A549 (cell line): ENCODE measurements at regions not wholly inside any gene's neighbourhood (a gene's known extent, or its start where the extent isn't known, plus 50 kb on each side); places are given as distances from the start of the nearest gene placed in this dataset.

Experiments
- ATAC-seq, 2 experiments: fragments of 200-7000 bp in 1 of 2; fragments of >200 bp in 1 of 2; cut with Nextera tagmentation in 1 of 2; cut with Tn5 transposase in 1 of 2; 3 replicates each; pipeline versions ENCODE4 v1.8.0 to v1.9.1; 2018 to 2020; ENCODE audit warnings: mild to moderate bottlenecking in 1 of 2, moderate library complexity in 1 of 2
- CTCF ChIA-PET: fragments of 300-600 bp; sonication (Branson Sonifier 250); formaldehyde crosslinking; extraction: SDS; loops from one replicate; lab custom pipeline; 2021; ENCODE audit warnings: antibody characterized with exemption, inconsistent platforms; lab: Yijun Ruan, JAX
- POLR2A ChIA-PET: fragments of 350-600 bp; formaldehyde crosslinking; extraction: SDS; loops from one replicate; lab custom pipeline; 2021; ENCODE audit warnings: antibody characterized with exemption, inconsistent platforms; lab: Yijun Ruan, JAX
- DNase-seq, 2 experiments: peaks; one replicate each; pipeline versions ENCODE4 v3.0.0 to v3.0.0-alpha.2; 2011 to 2016; ENCODE audit warnings: low read depth in 1 of 2, low spot score in 1 of 2
- FAIRE-seq: peaks from 2 replicates; lab custom pipeline; 2011; peaks lifted over from hg19 to GRCh38; lab: Jason Lieb, UNC
- H3K27ac ChIP-seq, 2 experiments: fragments of >200 bp; sonication (Bioruptor Twin); formaldehyde crosslinking; 3 replicates each; pipeline ENCODE4 v1.5.1; 2016 to 2017
- H3K4me1 ChIP-seq: fragments of >200 bp; sonication (Bioruptor Twin); formaldehyde crosslinking; 3 replicates; pipeline ENCODE4 v1.6.1; 2016
- H3K4me2 ChIP-seq: fragments of >200 bp; sonication (Bioruptor Twin); formaldehyde crosslinking; 3 replicates; pipeline ENCODE4 v1.6.1; 2016
- H3K4me3 ChIP-seq: fragments of >200 bp; sonication (Bioruptor Twin); formaldehyde crosslinking; 3 replicates; pipeline ENCODE4 v1.5.1; 2016
- H3K9me3 ChIP-seq: fragments of >200 bp; sonication (Bioruptor Twin); formaldehyde crosslinking; 3 replicates; pipeline ENCODE4 v1.6.1; 2016
- BHLHE40 ChIP-seq: IDR thresholded peaks from 2 replicates; pipeline ENCODE4 v1.6.1; 2012; ENCODE audit warnings: low read depth, low read length, inconsistent platforms
- CBX8 ChIP-seq: fragments of 200-600 bp; sonication (generic); IDR thresholded peaks from 2 replicates; pipeline ENCODE4 v1.6.1; 2016
- CTCF ChIP-seq: fragments of >200 bp; sonication (Bioruptor Twin); formaldehyde crosslinking; IDR thresholded peaks from 3 replicates; pipeline ENCODE4 v1.5.1; 2016
- EHMT2 ChIP-seq: fragments of 200-600 bp; sonication (generic); IDR thresholded peaks from 2 replicates; pipeline ENCODE4 v1.6.1; 2016; ENCODE audit warnings: antibody characterized with exemption, low read depth, mild to moderate bottlenecking, moderate library complexity
- FOXS1 ChIP-seq: fragments of 250-450 bp; sonication (Bioruptor Pico); IDR thresholded peaks from 2 replicates; pipeline ENCODE4 v1.5.0; 2020; ENCODE audit warnings: mild to moderate bottlenecking, moderate library complexity
- JUN ChIP-seq, 2 experiments: fragments of >200 bp; sonication (Bioruptor Twin); formaldehyde crosslinking; IDR thresholded peaks; 2 replicates in 1 of 2; 3 replicates in 1 of 2; pipeline ENCODE4 v1.6.1; 2016 to 2017
- KDM1A ChIP-seq: fragments of 200-600 bp; sonication (generic); IDR thresholded peaks from 2 replicates; pipeline ENCODE4 v1.6.1; 2016; ENCODE audit warnings: low read depth, mild to moderate bottlenecking
- MAZ ChIP-seq: fragments of 150-350 bp; IDR thresholded peaks from 2 replicates; pipeline ENCODE4 v1.6.1; 2014; ENCODE audit warnings: antibody characterized with exemption, low read depth, low read length, borderline replicate concordance
- MYC ChIP-seq: IDR thresholded peaks from 2 replicates; pipeline ENCODE4 v1.6.1; 2012; ENCODE audit warnings: mild to moderate bottlenecking, inconsistent platforms, low read length, improper control_type of control experiment, borderline replicate concordance
- NFE2L2 ChIP-seq: fragments of 150-350 bp; conservative IDR thresholded peaks from 2 replicates; pipeline ENCODE4 v1.6.1; 2014; ENCODE audit warnings: low read length
- POLR2AphosphoS2 ChIP-seq: conservative IDR thresholded peaks from 2 replicates; pipeline ENCODE4 v1.6.1; 2012; ENCODE audit warnings: low read length, improper control_type of control experiment, inconsistent platforms
- RAD21 ChIP-seq, 2 experiments: fragments of >200 bp in 1 of 2; sonication (Bioruptor Twin) in 1 of 2; formaldehyde crosslinking in 1 of 2; IDR thresholded peaks in 1 of 2; conservative IDR thresholded peaks in 1 of 2; 2 replicates in 1 of 2; 3 replicates in 1 of 2; pipeline ENCODE4 v1.6.1; 2012 to 2018; ENCODE audit warnings: inconsistent platforms in 1 of 2
- REST ChIP-seq: fragments of 200-600 bp; sonication (generic); IDR thresholded peaks from 2 replicates; pipeline ENCODE4 v1.6.1; 2016; ENCODE audit warnings: antibody characterized with exemption, mild to moderate bottlenecking, moderate library complexity
- RFX5 ChIP-seq: fragments of 450-650 bp; IDR thresholded peaks from 2 replicates; pipeline ENCODE4 v1.7.1; 2014; ENCODE audit warnings: antibody characterized with exemption, mild to moderate bottlenecking, moderate library complexity
- TP53 ChIP-seq: fragments of 250-450 bp; sonication (Bioruptor Pico); IDR thresholded peaks from 2 replicates; pipeline ENCODE4 v1.5.0; 2021; ENCODE audit warnings: mild to moderate bottlenecking, moderate library complexity
- USF2 ChIP-seq: fragments of 450-650 bp; IDR thresholded peaks from 2 replicates; pipeline ENCODE4 v1.6.1; 2014; ENCODE audit warnings: antibody characterized with exemption
- ZC3H11A ChIP-seq: fragments of 450-650 bp; IDR thresholded peaks from 2 replicates; pipeline ENCODE4 v1.6.1; 2014; ENCODE audit warnings: antibody characterized with exemption, mild to moderate bottlenecking
- ZSCAN20 ChIP-seq: fragments of 250-450 bp; sonication (Bioruptor Pico); IDR thresholded peaks from 2 replicates; pipeline ENCODE4 v1.8.0; 2022; ENCODE audit warnings: mild to moderate bottlenecking, moderate library complexity
- WGBS: methylation state at CpG from one replicate; pipeline ENCODE4 v1.1.6; 2017; ENCODE audit errors: missing lambda C conversion rate; 5-methylcytosine and 5-hydroxymethylcytosine counted together
- TF ChIP-seq, protein P1 (sequence below): fragments of 150-350 bp; IDR thresholded peaks from 2 replicates; pipeline ENCODE4 v1.6.1; 2014; ENCODE audit warnings: low read depth, mild to moderate bottlenecking, low read length
- TF ChIP-seq, protein P2 (sequence below): fragments of 250-450 bp; sonication (Bioruptor Pico); IDR thresholded peaks from 2 replicates; pipeline ENCODE4 v1.5.0; 2021; ENCODE audit warnings: mild to moderate bottlenecking, moderate library complexity, borderline replicate concordance

DNA sequence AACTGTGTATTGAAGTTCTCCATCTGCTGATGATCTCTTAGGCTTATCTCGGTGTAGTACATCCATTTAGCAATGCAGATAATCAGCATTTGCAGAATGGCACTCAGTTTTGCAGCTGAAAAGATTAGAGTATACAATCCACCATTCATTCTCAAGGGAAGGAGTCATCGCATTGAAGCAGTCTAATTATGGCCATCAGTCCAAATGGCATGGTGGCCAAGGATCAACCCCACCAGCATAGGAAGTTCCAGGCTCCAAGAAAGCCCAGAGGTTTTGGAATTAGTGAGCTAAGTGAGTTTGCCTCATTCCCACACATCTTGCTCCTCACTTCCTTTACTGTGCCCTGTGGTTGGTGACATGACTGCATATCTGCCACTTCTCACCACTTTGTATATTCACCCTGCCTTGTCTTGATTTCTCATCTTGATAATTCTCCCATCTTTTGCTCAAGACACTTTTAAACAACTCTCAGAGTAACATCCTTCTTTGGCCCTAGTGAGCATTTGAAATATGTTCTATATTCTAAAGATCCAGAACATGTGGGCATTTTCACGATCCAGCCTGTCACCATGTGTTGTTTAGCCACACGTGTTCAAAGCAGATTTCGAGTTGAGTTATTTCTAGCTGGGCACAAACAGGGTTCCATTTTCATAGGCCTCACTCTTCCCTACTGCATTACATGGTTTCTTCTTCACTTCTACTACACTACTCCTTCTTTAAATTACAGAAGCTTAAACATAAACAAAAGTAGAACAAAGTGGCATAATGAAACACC lies 1119.8 kb downstream of the TSN start:
- CTCF ChIA-PET: no interaction called here
- POLR2A ChIA-PET: no interaction called here
- H3K4me1 ChIP-seq: no peaks in the 10 kb centered on the region
- FAIRE-seq (no peak), ATAC-seq (no peak), DNase-seq (no peak)
- no peaks in the 10 kb centered on the region for H3K9me3 ChIP-seq
- TF ChIP-seq FOXS1 (CRISPR knock-in tag): no peak
- H3K4me3 ChIP-seq: no peak overlapping the region
- H3K27ac ChIP-seq: no peak overlapping the region
- WGBS: 8% methylated on average over 5 of the region's 5 CpGs
- no peak overlapping the region for H3K4me2 ChIP-seq

GRCh38 chr2:122883849-122884248 lies 1128.4 kb downstream of the TSN start:
- ATAC-seq (no peak), DNase-seq (no peak)
- POLR2A ChIA-PET: no interaction called here
- H3K9me3 ChIP-seq: no peaks in the 10 kb centered on the region
- H3K27ac ChIP-seq: no peak overlapping the region
- TF ChIP-seq JUN (IDR thresholded peaks at IDR 0.05): no peak
- TF ChIP-seq MYC: no peak
- TF ChIP-seq BHLHE40: no peak
- TF ChIP-seq EHMT2: no peak
- no peak for TF ChIP-seq CTCF
- TF ChIP-seq FOXS1 (CRISPR knock-in tag): no peak
- TF ChIP-seq TP53 (CRISPR knock-in tag): no peak
- TF ChIP-seq USF2: no peak
- TF ChIP-seq, protein P1, sequence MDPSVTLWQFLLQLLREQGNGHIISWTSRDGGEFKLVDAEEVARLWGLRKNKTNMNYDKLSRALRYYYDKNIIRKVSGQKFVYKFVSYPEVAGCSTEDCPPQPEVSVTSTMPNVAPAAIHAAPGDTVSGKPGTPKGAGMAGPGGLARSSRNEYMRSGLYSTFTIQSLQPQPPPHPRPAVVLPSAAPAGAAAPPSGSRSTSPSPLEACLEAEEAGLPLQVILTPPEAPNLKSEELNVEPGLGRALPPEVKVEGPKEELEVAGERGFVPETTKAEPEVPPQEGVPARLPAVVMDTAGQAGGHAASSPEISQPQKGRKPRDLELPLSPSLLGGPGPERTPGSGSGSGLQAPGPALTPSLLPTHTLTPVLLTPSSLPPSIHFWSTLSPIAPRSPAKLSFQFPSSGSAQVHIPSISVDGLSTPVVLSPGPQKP: no peak
- TF ChIP-seq RFX5: no peak
- no peak for TF ChIP-seq CBX8
- no peak for TF ChIP-seq MAZ
- TF ChIP-seq, protein P2, sequence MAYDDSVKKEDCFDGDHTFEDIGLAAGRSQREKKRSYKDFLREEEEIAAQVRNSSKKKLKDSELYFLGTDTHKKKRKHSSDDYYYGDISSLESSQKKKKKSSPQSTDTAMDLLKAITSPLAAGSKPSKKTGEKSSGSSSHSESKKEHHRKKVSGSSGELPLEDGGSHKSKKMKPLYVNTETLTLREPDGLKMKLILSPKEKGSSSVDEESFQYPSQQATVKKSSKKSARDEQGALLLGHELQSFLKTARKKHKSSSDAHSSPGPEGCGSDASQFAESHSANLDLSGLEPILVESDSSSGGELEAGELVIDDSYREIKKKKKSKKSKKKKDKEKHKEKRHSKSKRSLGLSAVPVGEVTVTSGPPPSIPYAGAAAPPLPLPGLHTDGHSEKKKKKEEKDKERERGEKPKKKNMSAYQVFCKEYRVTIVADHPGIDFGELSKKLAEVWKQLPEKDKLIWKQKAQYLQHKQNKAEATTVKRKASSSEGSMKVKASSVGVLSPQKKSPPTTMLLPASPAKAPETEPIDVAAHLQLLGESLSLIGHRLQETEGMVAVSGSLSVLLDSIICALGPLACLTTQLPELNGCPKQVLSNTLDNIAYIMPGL: no peak
- TF ChIP-seq, all 56 proteins: peak for 0
- H3K4me3 ChIP-seq: no peak overlapping the region
- H3K4me1 ChIP-seq: no peaks in the 10 kb centered on the region
- CTCF ChIA-PET: no interaction called here
- H3K4me2 ChIP-seq: no peak overlapping the region
- 1% methylated on average over 5 of the region's 5 CpGs for WGBS
- no peak for FAIRE-seq

DNA sequence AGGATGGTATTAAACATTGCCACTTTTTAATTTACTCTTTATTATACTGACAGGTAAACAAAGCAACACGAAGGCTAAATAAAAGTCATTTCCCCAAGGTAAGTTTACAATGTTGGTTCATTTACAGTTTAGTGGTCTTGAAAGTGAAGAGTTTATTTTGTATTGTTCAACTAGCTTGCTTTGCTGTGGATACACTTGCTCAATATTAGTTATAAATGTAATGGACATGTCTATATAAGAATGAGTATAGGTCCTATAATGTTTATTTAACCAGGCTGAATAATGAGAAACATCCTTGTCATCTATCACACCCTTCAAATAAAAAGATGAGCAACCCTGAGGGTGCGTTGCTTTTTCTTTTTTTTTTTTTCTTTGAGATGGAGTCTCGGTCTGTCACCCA lies 1129.4 kb downstream of the TSN start:
- Histone ChIP-seq H3K27ac (no peak overlapping the region), H3K4me1 (no peaks in the 10 kb centered on the region), H3K4me2 (no peak overlapping the region), H3K4me3 (no peak overlapping the region), H3K9me3 (no peaks in the 10 kb centered on the region)
- 2% methylated on average over 3 of the region's 3 CpGs for WGBS
- CTCF ChIA-PET: no interaction called here
- DNase-seq: no peak
- no peak for ATAC-seq
- FAIRE-seq: no peak
- POLR2A ChIA-PET: no interaction called here
- no peak for TF ChIP-seq KDM1A
- TF ChIP-seq REST: no peak
- TF ChIP-seq MAZ: no peak
- TF ChIP-seq ZSCAN20: no peak
- TF ChIP-seq NFE2L2: no peak
- TF ChIP-seq POLR2AphosphoS2: no peak
- TF ChIP-seq ZC3H11A: no peak
- no peak for TF ChIP-seq FOXS1 (CRISPR knock-in tag)
- TF ChIP-seq RAD21 (conservative IDR thresholded peaks at IDR 0.05 in 1 of 2, IDR thresholded peaks at IDR 0.05 in 1 of 2): no peak
- TF ChIP-seq CTCF: no peak
